ENCODE measurements at regions not wholly inside any gene's neighbourhood (a gene's known extent, or its start where the extent isn't known, plus 50 kb on each side); places are given as distances from the start of the nearest gene placed in this dataset.

DNA sequence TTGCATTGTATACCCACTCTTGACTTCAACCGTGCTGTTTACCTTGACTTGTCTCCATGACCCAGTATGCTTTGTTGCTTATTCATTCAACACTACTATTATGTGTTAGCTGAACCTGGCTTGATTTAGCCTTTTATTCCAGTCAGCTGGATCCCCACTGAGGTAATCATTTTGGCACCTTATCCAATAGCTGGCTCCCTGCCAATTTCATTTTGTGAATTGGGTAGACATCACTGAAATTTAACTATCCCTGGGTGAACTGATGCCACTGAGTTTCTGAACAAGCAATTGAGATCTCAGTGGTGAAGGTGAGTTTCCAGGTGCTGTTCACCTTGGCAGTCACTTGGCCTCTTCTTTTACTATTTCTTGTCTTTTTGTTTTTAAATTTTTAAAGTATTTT is 584.3 kb downstream of the ADCYAP1 start:
- Histone ChIP-seq H3K27me3 (ENCODE audit: insufficient read depth, poor library complexity, severe bottlenecking) (no peaks in the 10 kb centered on the region), H3K27ac (replicated peaks) (no peak overlapping the region), H3K4me3 (replicated peaks; ENCODE audit: insufficient read depth, low read length) (no peak overlapping the region)
- TF ChIP-seq GABPA (IDR thresholded peaks at IDR 0.05; ENCODE audit: low read depth) (no peak), POLR2AphosphoS5 (IDR thresholded peaks at IDR 0.05; ENCODE audit: low read depth) (no peak), SPI1 (IDR thresholded peaks at IDR 0.05; ENCODE audit: borderline replicate concordance, low read depth) (no peak)
- TF ChIP-seq, protein P1, sequence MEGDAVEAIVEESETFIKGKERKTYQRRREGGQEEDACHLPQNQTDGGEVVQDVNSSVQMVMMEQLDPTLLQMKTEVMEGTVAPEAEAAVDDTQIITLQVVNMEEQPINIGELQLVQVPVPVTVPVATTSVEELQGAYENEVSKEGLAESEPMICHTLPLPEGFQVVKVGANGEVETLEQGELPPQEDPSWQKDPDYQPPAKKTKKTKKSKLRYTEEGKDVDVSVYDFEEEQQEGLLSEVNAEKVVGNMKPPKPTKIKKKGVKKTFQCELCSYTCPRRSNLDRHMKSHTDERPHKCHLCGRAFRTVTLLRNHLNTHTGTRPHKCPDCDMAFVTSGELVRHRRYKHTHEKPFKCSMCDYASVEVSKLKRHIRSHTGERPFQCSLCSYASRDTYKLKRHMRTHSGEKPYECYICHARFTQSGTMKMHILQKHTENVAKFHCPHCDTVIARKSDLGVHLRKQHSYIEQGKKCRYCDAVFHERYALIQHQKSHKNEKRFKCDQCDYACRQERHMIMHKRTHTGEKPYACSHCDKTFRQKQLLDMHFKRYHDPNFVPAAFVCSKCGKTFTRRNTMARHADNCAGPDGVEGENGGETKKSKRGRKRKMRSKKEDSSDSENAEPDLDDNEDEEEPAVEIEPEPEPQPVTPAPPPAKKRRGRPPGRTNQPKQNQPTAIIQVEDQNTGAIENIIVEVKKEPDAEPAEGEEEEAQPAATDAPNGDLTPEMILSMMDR (IDR thresholded peaks at IDR 0.05; ENCODE audit: insufficient read depth, low read length), result no peak
- TF ChIP-seq, protein P2, sequence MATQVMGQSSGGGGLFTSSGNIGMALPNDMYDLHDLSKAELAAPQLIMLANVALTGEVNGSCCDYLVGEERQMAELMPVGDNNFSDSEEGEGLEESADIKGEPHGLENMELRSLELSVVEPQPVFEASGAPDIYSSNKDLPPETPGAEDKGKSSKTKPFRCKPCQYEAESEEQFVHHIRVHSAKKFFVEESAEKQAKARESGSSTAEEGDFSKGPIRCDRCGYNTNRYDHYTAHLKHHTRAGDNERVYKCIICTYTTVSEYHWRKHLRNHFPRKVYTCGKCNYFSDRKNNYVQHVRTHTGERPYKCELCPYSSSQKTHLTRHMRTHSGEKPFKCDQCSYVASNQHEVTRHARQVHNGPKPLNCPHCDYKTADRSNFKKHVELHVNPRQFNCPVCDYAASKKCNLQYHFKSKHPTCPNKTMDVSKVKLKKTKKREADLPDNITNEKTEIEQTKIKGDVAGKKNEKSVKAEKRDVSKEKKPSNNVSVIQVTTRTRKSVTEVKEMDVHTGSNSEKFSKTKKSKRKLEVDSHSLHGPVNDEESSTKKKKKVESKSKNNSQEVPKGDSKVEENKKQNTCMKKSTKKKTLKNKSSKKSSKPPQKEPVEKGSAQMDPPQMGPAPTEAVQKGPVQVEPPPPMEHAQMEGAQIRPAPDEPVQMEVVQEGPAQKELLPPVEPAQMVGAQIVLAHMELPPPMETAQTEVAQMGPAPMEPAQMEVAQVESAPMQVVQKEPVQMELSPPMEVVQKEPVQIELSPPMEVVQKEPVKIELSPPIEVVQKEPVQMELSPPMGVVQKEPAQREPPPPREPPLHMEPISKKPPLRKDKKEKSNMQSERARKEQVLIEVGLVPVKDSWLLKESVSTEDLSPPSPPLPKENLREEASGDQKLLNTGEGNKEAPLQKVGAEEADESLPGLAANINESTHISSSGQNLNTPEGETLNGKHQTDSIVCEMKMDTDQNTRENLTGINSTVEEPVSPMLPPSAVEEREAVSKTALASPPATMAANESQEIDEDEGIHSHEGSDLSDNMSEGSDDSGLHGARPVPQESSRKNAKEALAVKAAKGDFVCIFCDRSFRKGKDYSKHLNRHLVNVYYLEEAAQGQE (IDR thresholded peaks at IDR 0.05; ENCODE audit: insufficient replicate concordance, low read depth), result no peak
- DNase-seq (ENCODE audit: low read depth in 1 of 2, low spot score in 1 of 2), result no peak

DNA sequence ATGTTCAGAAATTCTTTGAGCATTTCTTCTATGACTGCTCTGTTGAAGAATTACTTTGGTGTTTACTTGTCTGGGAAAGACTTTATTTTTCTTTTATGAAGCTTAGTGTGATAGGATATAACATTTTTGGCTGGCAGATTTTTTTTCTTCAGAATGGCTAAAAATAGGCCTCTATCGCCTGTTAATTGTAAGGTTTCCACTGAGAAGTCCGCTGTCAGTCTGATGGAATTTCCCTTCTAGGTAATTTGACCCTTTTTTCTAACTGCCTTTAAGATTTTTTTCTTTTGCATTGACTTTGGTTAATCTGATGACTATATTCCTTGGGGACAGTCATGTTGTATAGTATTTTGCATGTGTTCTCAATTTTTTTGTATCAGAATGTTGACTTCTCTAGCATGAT is 590.7 kb downstream of the ADCYAP1 start:
- TF ChIP-seq SPI1 (IDR thresholded peaks at IDR 0.05; ENCODE audit: borderline replicate concordance, low read depth) (no peak), POLR2AphosphoS5 (IDR thresholded peaks at IDR 0.05; ENCODE audit: low read depth) (no peak), GABPA (IDR thresholded peaks at IDR 0.05; ENCODE audit: low read depth) (no peak)
- TF ChIP-seq, protein P2 (IDR thresholded peaks at IDR 0.05; ENCODE audit: insufficient replicate concordance, low read depth), result no peak
- TF ChIP-seq, protein P1 (IDR thresholded peaks at IDR 0.05; ENCODE audit: insufficient read depth, low read length), result no peak
- DNase-seq (ENCODE audit: low read depth in 1 of 2, low spot score in 1 of 2), result no peak
- no peak overlapping the region for H3K4me3 ChIP-seq (replicated peaks; ENCODE audit: insufficient read depth, low read length)
- no peaks in the 10 kb centered on the region for H3K27me3 ChIP-seq (ENCODE audit: insufficient read depth, poor library complexity, severe bottlenecking)
- no peak overlapping the region for H3K27ac ChIP-seq (replicated peaks)

DNA sequence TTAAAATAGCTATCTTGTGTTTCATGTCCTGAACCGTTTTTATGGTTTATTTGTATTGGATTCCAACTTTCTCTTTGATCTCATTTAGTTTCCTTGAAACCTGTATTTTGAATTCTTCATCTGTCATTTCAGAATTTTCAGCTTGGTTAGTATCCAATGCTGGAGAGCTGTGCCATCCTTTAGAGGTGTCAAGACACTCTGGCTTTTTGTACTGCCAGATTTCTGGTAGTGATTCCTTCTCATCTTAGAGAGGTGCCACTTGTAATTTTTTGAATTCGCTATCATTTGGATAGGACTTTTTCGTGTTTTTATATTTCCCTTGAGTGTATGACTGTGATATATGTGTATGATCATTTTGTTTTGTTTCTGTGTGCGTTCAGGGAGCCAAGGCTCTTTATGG is 591.4 kb downstream of the ADCYAP1 start:
- Histone ChIP-seq H3K4me3 (replicated peaks; ENCODE audit: insufficient read depth, low read length) (no peak overlapping the region), H3K27me3 (ENCODE audit: insufficient read depth, poor library complexity, severe bottlenecking) (no peaks in the 10 kb centered on the region), H3K27ac (replicated peaks) (no peak overlapping the region)
- DNase-seq (ENCODE audit: low read depth in 1 of 2, low spot score in 1 of 2), result no peak
- TF ChIP-seq, protein P1 (IDR thresholded peaks at IDR 0.05; ENCODE audit: insufficient read depth, low read length), result no peak
- TF ChIP-seq GABPA (IDR thresholded peaks at IDR 0.05; ENCODE audit: low read depth) (no peak), SPI1 (IDR thresholded peaks at IDR 0.05; ENCODE audit: borderline replicate concordance, low read depth) (no peak), POLR2AphosphoS5 (IDR thresholded peaks at IDR 0.05; ENCODE audit: low read depth) (no peak)
- TF ChIP-seq, protein P2 (IDR thresholded peaks at IDR 0.05; ENCODE audit: insufficient replicate concordance, low read depth), result no peak

Measured in HL-60 (cell line).